ENCODE measurements at regions not wholly inside any gene's neighbourhood (a gene's known extent, or its start where the extent isn't known, plus 50 kb on each side); places are given as distances from the start of the nearest gene placed in this dataset.

DNA sequence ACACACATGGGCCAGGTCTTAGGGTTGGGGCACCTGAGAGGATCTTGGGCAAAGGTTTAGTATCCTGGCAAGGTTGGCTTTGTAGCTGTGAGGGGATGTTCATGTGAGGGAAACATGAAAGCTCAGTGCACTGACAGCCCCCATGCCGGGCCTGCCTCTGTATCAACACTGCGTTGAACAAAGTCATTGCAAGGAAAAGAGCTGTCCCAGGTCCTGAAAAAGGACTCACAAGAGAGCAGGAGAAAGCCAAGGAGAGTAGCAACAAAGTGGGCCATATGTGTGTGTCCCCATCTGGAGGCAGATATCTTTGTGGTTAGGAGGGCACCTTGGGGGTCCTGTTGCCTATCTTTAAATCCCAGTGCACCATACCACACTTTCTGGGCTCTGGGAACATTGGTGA lies 237.8 kb upstream of the THSD7B start:
- H3K4me1 ChIP-seq (ENCODE audit: control insufficient read depth in 1 of 2, insufficient read depth in 2 of 2, low read length in 2 of 2) = no peaks in the 10 kb centered on the region

GRCh38 chr2:136522724-136523123 lies 242.6 kb upstream of the THSD7B start:
- no peaks in the 10 kb centered on the region for H3K79me2 ChIP-seq (ENCODE audit: insufficient read depth, low read length)
- no peak for TF ChIP-seq CTCF (IDR thresholded peaks at IDR 0.05)
- intact Hi-C loops (cut with micrococcal nuclease) = no loop called here
- H3K36me3 ChIP-seq (replicated peaks in 1 of 2; ENCODE audit: control insufficient read depth in 1 of 2, insufficient read depth in 2 of 2, low read length in 2 of 2) = no peaks in the 10 kb centered on the region
- WGBS (ENCODE audit: insufficient coverage) = 88% methylated on average over 1 of the region's 6 CpGs
- H3K9me3 Mint-ChIP-seq = no peaks in the 10 kb centered on the region
- H3K27ac Mint-ChIP-seq = no peak overlapping the region
- no peaks in the 10 kb centered on the region for H3K9me3 ChIP-seq (replicated peaks in 1 of 2; ENCODE audit: control insufficient read depth in 1 of 2, insufficient read depth in 1 of 2, low read length in 2 of 2)
- no peaks in the 10 kb centered on the region for H3K36me3 Mint-ChIP-seq
- H3K4me2 ChIP-seq (replicated peaks; ENCODE audit: extremely low read depth, low read length, poor library complexity, severe bottlenecking) = no peak overlapping the region
- no peak overlapping the region for H2AFZ ChIP-seq (ENCODE audit: insufficient read depth, low read depth, low read length, poor library complexity, severe bottlenecking)
- H3K27me3 ChIP-seq (ENCODE audit: control insufficient read depth in 2 of 2, insufficient read depth in 2 of 2, low read length in 2 of 2) = no peaks in the 10 kb centered on the region
- H3K27ac ChIP-seq (ENCODE audit: low read depth in 1 of 2, low read length in 2 of 2) = no peak overlapping the region
- H3K9ac ChIP-seq (ENCODE audit: insufficient read depth, low read length, poor library complexity, severe bottlenecking) = no peak overlapping the region
- no peaks in the 10 kb centered on the region for H3K4me1 ChIP-seq (ENCODE audit: control insufficient read depth in 1 of 2, insufficient read depth in 2 of 2, low read length in 2 of 2)
- H4K20me1 ChIP-seq (ENCODE audit: insufficient read depth, low read length) = no peaks in the 10 kb centered on the region
- no peak overlapping the region for H3K4me3 Mint-ChIP-seq
- DNase-seq = no peak
- no peak overlapping the region for H3K4me3 ChIP-seq (replicated peaks in 1 of 3; ENCODE audit: low read depth in 2 of 3, low read length in 3 of 3)
- peaks cover 4% of the 10 kb centered on the region for H3K4me1 Mint-ChIP-seq
- peaks cover 2% of the 10 kb centered on the region in 3 donors for H3K27me3 Mint-ChIP-seq (ENCODE audit: low read depth in 3 of 3)

More for the DNA sequence above, 237.8 kb upstream of the THSD7B start:
- no peak overlapping the region for H3K4me3 ChIP-seq (replicated peaks in 1 of 3; ENCODE audit: low read depth in 2 of 3, low read length in 3 of 3)
- H3K9ac ChIP-seq (ENCODE audit: insufficient read depth, low read length, poor library complexity, severe bottlenecking) = no peak overlapping the region
- Mint-ChIP-seq H3K4me3 (no peak overlapping the region), H3K36me3 (no peaks in the 10 kb centered on the region), H3K4me1 (no peaks in the 10 kb centered on the region), H3K9me3 (peaks cover 0 to 6% (median 1%) of the 10 kb centered on the region in 7 donors), H3K27me3 (ENCODE audit: low read depth in 3 of 3) (peaks cover 2% of the 10 kb centered on the region in 3 donors), H3K27ac (no peak overlapping the region)
- H4K20me1 ChIP-seq (ENCODE audit: insufficient read depth, low read length) = no peaks in the 10 kb centered on the region
- no peaks in the 10 kb centered on the region for H3K79me2 ChIP-seq (ENCODE audit: insufficient read depth, low read length)
- no peak overlapping the region for H3K27ac ChIP-seq (ENCODE audit: low read depth in 1 of 2, low read length in 2 of 2)
- H3K4me2 ChIP-seq (replicated peaks; ENCODE audit: extremely low read depth, low read length, poor library complexity, severe bottlenecking) = no peak overlapping the region
- 16% methylated on average over 2 of the region's 2 CpGs for WGBS (ENCODE audit: insufficient coverage)
- H3K27me3 ChIP-seq (ENCODE audit: control insufficient read depth in 2 of 2, insufficient read depth in 2 of 2, low read length in 2 of 2) = no peaks in the 10 kb centered on the region
- intact Hi-C loops (cut with micrococcal nuclease) = no loop called here
- no peak for DNase-seq
- no peak overlapping the region for H2AFZ ChIP-seq (ENCODE audit: insufficient read depth, low read depth, low read length, poor library complexity, severe bottlenecking)
- TF ChIP-seq CTCF (IDR thresholded peaks at IDR 0.05) = no peak
- no peaks in the 10 kb centered on the region for H3K36me3 ChIP-seq (replicated peaks in 1 of 2; ENCODE audit: control insufficient read depth in 1 of 2, insufficient read depth in 2 of 2, low read length in 2 of 2)
- H3K9me3 ChIP-seq (replicated peaks in 1 of 2; ENCODE audit: control insufficient read depth in 1 of 2, insufficient read depth in 1 of 2, low read length in 2 of 2) = no peaks in the 10 kb centered on the region
